ENCODE measurements at regions not wholly inside any gene's neighbourhood (a gene's known extent, or its start where the extent isn't known, plus 50 kb on each side); places are given as distances from the start of the nearest gene placed in this dataset.

DNA sequence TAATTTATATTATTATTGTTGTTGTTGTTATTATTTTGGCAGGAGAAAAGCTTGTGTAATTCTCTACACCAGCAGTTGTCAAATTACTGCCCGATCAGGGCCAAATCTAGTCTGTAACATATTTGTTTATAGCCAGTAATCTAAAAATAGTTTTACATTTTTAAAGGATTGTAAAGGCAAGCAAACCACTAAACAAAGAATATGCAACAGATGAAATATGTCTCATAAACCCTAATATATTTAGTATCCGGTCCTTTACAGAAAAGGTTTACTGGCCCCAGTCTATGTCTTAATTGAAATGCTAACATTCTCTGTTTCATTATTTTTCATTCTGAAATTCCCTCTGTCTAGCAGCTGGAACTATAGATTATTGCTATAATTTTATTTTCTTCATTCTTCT, 709.5 kb downstream of the KCNJ2 start:
- TF ChIP-seq, protein P1, sequence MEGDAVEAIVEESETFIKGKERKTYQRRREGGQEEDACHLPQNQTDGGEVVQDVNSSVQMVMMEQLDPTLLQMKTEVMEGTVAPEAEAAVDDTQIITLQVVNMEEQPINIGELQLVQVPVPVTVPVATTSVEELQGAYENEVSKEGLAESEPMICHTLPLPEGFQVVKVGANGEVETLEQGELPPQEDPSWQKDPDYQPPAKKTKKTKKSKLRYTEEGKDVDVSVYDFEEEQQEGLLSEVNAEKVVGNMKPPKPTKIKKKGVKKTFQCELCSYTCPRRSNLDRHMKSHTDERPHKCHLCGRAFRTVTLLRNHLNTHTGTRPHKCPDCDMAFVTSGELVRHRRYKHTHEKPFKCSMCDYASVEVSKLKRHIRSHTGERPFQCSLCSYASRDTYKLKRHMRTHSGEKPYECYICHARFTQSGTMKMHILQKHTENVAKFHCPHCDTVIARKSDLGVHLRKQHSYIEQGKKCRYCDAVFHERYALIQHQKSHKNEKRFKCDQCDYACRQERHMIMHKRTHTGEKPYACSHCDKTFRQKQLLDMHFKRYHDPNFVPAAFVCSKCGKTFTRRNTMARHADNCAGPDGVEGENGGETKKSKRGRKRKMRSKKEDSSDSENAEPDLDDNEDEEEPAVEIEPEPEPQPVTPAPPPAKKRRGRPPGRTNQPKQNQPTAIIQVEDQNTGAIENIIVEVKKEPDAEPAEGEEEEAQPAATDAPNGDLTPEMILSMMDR (IDR thresholded peaks at IDR 0.05): no peak
- Histone ChIP-seq H3K4me1 (no peaks in the 10 kb centered on the region), H3K4me3 (no peak overlapping the region), H3K9me3 (no peaks in the 10 kb centered on the region), H3K36me3 (no peaks in the 10 kb centered on the region), H3K27me3 (no peaks in the 10 kb centered on the region), H3K27ac (no peak overlapping the region)
- no peak for DNase-seq (ENCODE audit: low spot score)

- Histone ChIP-seq H3K9me3 (no peaks in the 10 kb centered on the region), H3K4me3 (no peak overlapping the region), H3K36me3 (no peaks in the 10 kb centered on the region), H3K4me1 (no peaks in the 10 kb centered on the region), H3K27me3 (no peaks in the 10 kb centered on the region), H3K27ac (no peak overlapping the region)
- TF ChIP-seq, protein P1 (IDR thresholded peaks at IDR 0.05): no peak
- DNase-seq (ENCODE audit: low spot score): no peak
These were observed 710.1 kb downstream of the KCNJ2 start for GRCh38 chr17:70879401-70879800.

GRCh38 chr17:70881093-70881492, 711.8 kb downstream of the KCNJ2 start:
- H3K36me3 ChIP-seq: no peaks in the 10 kb centered on the region
- H3K4me3 ChIP-seq: no peak overlapping the region
- H3K27ac ChIP-seq: no peak overlapping the region
- no peaks in the 10 kb centered on the region for H3K4me1 ChIP-seq
- TF ChIP-seq, protein P1 (IDR thresholded peaks at IDR 0.05): no peak
- no peak for DNase-seq (ENCODE audit: low spot score)
- H3K9me3 ChIP-seq: no peaks in the 10 kb centered on the region
- H3K27me3 ChIP-seq: no peaks in the 10 kb centered on the region

DNA sequence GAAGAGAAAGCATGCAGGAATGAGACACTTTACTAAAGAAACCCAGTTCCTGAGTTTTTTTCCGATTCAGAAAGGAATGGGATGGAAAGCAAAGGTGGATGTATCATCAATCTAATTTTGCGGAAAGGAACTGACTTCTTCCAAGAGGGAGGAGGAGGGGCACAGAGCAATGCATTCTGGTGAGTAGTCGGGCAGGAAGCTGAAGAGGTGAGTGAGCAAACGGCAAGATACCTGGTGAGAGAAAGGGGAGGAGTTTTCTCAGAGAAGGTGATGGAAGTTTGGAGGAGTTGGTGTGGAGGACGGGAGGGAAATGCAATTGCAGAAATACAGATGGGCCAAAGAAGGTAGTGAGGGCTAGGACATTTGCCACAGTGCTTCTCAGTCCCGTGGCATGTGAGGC, 713.2 kb downstream of the KCNJ2 start:
- no peaks in the 10 kb centered on the region for H3K36me3 ChIP-seq
- no peaks in the 10 kb centered on the region for H3K27me3 ChIP-seq
- TF ChIP-seq, protein P1 (IDR thresholded peaks at IDR 0.05): no peak
- H3K27ac ChIP-seq: no peak overlapping the region
- no peak overlapping the region for H3K4me3 ChIP-seq
- H3K9me3 ChIP-seq: no peaks in the 10 kb centered on the region
- no peaks in the 10 kb centered on the region for H3K4me1 ChIP-seq
- no peak for DNase-seq (ENCODE audit: low spot score)

DNA sequence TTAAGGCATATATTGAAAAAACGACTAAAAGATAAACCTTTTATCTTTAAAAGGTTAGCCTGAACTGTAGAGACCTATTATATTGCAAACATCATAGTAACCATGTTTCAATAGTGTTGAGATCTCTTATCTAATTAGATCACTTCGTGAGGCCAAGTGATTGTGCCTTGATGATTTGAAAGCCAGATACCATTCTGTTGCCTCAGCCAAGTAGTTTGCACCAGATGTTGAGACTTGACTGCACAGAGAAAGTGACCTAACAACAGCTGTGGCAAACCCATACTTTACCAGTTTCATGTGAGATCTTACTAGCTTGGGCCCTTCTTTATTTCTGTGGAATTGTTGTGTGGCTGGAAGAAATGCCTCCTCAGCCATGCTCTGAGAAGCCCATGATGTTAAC, 717.3 kb downstream of the KCNJ2 start:
- no peaks in the 10 kb centered on the region for H3K9me3 ChIP-seq
- no peaks in the 10 kb centered on the region for H3K27me3 ChIP-seq
- TF ChIP-seq, protein P1 (IDR thresholded peaks at IDR 0.05): no peak
- no peaks in the 10 kb centered on the region for H3K36me3 ChIP-seq
- H3K27ac ChIP-seq: no peak overlapping the region
- H3K4me3 ChIP-seq: no peak overlapping the region
- no peaks in the 10 kb centered on the region for H3K4me1 ChIP-seq
- no peak for DNase-seq (ENCODE audit: low spot score)

DNA sequence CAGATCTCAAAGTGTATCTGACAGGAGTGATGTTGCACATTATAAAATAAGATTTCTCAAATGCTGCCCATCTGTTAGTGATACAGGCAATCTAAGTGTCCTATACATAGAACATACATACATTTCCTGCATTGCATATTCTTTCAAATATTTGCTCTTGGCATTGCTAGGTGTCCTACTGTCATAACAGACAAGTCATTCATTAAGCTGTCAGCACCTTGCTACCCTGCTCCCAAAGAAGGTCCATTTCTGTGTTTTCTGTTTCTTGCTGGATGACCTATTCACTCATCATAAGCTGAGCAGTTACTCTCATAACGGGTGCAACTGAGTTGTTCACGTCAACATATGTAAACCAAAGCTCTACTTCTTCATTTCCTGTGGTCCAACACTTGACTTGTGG, 719.0 kb downstream of the KCNJ2 start:
- no peak for DNase-seq (ENCODE audit: low spot score)
- Histone ChIP-seq H3K4me1 (no peaks in the 10 kb centered on the region), H3K36me3 (no peaks in the 10 kb centered on the region), H3K9me3 (no peaks in the 10 kb centered on the region), H3K27ac (no peak overlapping the region), H3K4me3 (no peak overlapping the region), H3K27me3 (no peaks in the 10 kb centered on the region)
- TF ChIP-seq, protein P1 (IDR thresholded peaks at IDR 0.05): no peak
